HG02981 (cell line): ENCODE measurements at regions not wholly inside any gene's neighbourhood (a gene's known extent, or its start where the extent isn't known, plus 50 kb on each side); places are given as distances from the start of the nearest gene placed in this dataset.
A peak's percentile ranks its signal among the peaks of the same experiment; 100 is the strongest.
"Not testable (repeated sequence)": the region's sequence is repeated elsewhere in the genome, so short reads cannot be mapped to it uniquely, and the experiment has no call there.

ENCODE experiments used
- ATAC-seq: cut with Tn5 transposase; IDR thresholded peaks from one replicate; pipeline ENCODE4 v1.9.1; 2021; ENCODE audit warnings: mild to moderate bottlenecking, moderate library complexity; ENCODE audit not compliant: unreplicated experiment

DNA sequence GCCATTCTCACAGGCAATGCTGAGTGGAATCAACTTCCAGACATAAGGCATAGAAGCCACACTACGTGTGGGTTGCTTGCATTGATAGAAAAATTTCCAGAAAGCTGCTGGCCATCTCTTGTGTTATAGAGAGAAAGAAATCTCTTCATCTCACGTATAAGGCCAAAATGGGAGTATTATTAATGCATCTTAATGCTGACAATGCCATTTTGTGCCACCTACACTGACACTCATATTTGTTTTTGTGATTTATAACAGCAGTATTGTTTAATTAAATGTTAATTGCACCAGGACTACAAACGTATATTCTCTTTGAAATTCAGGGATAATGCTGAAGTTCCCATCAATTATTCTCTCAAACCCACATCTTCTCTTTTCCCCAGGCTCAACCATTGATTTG lies 56.1 kb upstream of the TMEM132D start:
- ATAC-seq, result no peak

DNA sequence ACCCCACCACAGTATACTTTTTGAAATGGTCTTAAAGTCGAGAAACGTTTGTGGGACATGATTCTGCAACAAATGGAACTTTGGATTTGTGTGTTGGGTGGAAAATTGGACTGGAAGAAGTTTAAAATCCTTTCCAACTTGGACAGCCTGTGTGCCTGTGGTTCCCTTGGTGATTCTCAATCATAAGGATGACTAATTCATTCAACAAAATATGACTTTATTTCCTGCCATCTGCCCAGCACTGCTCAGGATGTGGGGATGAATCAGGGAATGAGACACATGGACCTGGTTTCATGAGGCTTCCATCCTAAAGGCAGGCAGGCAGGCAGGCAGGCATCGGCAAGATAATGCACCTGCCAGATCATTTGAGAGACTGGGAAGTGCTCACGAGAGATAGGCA lies 57.3 kb upstream of the TMEM132D start:
- no peak for ATAC-seq

DNA sequence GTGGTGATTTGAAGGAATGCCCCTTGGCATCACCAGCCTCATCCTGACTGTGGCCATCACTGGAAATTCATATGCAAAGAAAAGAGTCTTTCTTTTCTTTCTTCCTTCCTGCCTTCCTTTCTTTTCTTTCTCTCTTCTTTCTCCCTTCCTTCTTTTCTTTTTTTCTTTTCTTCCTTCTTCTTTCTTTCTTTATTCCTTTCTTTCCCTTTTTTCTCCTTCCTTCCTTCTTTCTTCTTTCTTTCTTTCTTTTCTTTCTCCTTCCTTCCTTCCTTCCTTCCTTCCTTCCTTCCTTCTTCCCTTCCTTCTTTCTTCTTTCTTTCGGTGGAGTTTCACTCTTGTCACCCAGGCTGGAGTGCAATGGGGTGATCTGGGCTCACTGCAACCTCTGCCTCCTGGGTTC lies 58.0 kb upstream of the TMEM132D start:
- no peak for ATAC-seq

DNA sequence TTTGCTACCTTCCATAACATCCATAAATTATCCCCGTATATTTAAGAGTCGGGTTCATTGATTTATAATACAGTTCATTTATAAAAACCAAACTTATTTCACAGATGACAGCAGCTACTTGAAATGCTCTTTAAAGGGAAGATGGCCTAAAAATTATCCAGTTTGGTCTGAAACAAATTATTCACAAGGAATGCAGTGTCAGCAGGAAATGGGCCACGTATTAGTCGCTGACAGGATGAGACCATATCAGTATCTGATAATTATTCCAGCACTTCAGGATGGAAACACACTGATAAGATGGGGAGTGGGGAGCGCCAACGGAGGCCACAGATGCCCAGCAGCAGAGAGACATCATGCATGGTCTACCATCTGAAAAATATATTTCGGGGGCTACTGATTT lies 60.5 kb upstream of the TMEM132D start:
- ATAC-seq, result no peak

DNA sequence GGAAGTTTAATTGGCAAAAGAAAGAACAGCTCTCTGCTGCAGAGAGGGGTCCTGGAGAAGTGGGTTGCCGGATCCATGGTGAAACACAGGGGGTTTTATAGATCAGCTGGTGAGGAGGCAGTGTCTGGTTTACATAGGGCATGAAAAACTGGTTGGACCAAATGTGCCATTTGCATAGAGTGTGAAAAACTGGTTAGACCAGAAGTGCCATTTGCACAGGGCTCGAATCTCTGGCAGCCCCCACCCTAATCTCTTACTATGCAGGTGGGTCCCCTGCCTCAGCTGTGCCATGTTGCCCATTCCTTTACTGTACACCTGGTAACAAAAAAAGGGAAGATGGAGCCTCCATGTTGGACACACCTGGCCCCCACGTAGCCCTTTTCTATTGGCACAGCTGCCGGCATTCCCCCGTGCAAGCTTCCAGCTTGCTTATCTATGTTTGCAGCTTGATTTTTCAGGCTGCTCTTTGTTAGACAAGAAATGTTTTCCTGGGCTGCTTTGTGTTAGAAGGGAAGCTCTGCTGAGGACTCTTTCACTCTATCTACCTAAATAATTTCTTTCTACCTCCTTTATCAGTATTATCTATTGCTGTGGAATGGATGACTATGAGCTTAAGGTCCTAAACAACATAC lies 61.1 kb upstream of the TMEM132D start:
- no peak for ATAC-seq

DNA sequence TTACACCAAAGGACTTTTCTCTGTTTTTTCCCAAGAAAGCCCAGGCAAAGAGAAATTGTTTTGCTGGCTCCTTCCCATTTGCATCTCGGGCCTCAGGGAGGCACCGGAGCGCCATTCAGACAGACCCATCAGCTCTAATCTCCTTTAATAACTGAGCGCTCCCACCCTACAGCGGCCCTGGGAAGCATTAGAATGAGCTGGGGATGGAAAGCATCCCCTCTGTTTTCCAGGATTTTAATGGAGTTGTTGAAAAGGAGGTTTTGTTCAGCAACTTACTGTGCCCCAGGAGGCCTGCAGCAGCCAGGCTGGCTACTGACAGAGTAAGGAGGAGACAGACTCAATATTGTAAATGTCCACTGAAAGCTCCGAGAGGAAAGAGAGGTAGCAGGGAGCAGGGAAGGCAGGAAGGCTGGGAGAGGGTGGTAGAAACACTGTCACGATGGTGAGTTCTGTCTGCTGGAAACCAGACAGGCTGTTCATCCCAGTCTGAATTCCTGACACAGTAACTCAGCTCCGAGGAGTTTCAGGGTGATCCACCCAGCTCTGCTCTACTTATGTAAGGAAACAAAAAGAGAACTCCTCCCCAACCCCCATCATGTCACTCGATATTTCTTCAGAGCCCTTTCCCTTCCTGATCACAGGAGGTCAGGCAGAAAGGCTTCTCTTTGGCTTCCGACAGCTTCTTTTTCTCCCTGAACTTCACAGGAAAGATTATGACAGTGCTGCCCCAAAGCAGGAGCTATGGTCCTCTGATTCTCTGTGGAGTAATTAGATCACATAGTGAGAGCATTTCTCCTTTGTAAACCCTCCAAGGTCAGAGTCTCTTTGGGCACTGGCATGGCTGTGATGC lies 62.5 kb upstream of the TMEM132D start:
- ATAC-seq, result no peak

DNA sequence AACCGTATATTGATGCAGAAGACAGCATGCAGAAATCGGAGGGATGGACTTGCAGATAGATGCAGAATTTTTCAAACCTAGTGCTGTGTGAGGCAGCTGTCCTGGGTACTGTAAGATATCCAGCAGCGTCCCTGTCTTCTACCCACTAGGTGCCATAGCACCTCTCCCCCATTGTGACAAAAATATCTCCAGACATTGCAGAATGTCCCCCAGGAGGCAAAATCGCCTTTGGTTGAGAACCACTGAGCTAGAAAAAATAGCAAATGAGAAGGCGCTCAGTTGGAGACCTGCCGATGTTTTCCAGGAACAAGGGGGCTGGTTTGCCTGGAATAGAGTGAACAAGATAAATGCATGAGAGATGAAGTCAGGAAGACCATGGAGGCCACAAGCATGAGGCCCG lies 67.9 kb upstream of the TMEM132D start:
- no peak for ATAC-seq

DNA sequence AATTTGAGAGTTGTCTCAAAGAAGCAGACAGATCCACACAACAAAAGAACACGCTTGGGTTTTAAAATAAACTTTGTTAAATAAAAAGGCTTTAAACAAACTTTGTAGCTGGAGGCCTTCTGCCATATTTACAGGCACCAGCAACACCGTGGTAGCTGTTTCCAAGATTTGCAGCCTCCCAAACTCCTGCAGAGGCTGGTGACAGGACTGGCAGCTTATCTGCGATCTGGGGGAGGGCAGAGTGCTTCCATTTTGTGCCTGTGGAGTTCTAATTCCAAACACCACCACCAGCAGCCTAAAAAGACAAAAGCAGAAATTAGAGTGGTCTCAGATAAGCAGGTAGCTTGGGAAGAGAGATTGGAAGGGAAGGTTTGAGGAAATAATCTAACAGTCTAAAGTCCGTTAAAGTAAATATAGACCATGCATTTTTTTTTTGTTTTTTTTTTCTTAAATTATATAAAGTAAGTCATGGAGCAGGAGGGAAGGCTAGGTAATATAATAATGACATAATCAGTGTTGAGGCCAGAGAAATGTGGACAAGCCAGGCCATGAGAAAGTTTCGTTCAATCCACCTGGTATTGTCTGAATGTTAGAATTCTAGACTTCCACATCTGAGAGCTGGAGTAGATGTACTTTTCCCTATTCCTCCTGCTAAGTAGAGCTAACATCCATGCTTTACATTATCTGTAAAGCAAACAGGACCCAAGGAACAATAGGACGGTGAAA lies 69.6 kb upstream of the TMEM132D start:
- ATAC-seq, result no peak

DNA sequence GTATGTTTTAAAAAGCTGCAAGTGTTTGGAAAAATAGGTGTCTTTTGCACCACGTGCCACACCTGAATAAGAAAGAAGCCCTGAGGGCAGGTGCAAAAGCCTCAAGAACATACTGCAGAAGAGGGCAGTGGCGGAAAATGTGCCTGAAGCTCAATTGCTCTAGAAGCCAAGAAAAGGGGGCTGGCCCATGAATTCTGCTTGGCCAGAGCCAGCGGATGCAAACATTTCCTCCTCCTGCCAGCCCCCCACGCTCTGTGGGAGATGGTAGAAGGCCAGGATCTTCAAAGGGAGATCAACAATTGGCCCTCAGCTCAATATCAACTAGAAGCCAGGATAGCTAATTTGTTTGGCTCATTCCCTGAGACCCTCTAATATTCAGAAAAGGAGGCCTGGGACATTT lies 80.3 kb upstream of the TMEM132D start:
- no peak for ATAC-seq

DNA sequence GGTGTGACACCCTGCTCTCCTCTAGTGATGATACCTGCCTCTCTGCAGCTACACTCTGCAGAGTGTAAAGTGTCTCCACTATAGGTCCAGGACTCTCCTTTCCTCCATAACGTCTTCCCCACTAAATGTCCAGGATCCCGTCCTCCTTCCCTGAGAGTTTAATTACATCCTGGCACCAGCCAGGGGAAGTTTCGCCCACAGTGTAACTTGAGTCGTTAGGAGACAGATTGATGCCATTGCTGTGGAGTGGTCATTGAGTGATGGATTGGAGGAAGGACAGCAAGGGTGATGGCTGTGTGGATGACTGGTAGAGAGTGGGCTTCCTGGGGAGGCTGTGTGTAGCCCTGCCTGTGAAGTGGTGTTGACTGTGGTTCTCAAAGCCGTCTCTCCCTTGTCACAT lies 84.0 kb upstream of the TMEM132D start:
- no peak for ATAC-seq

DNA sequence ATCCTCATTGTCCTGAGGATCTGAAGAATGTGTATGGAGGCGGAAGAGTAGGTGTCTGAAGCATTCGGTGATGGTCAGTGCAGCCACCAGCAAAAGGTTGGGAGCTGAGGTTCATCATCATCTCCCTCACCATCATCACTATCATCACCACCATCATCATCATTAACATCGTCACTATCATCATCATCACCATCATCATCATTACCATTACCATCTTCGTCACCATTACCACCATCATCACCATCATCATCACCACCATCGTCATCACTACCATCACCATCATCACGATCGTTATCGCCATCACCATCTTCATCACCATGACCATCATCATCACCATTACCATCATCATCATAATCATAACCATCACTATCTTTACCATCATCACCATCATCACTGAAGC lies 90.8 kb upstream of the TMEM132D start:
- no peak for ATAC-seq

DNA sequence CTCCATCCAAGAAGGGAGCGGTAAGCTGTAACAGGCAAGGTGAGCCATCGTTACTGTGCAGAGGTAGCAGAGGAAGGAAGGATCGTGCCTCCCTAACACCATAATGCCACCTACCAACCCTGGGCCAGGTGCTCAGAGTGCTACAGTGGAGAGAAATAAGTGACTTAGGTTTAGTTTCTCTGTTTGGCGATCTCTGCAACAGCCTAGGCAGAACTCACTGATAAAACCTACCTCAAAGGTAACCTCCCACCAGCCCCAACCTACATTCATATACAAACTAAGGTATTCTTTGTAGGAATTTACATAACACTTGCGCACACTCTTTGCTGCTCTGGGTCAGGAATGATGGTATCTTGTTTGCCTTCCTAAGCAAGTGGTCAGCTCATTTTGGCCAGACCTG lies 93.4 kb upstream of the TMEM132D start:
- no peak for ATAC-seq

DNA sequence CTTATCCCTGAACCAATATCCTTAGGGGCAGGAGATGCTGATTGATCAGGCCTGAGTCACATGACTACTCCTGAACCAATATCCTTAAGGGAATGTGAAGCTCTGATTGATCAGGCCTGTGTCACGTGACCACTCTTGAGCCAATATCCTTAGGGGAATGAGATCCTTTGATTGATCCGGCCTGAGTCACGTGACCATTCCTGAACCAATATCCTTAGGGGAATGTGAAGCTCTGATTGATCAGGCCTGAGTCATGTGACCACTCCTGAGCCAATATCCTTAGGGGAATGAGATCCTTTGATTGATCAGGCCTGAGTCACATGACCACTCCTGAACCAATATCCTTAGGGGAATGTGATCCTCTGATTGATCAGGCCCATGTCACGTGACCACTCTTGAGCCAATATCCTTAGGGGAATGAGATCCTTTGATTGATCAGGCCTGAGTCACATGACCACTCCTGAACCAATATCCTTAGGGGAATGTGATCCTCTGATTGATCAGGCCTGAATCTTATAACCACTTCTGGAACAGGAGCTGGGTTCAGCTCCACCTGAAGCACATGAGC lies 100.6 kb upstream of the TMEM132D start:
- ATAC-seq, result not testable (repeated sequence)

DNA sequence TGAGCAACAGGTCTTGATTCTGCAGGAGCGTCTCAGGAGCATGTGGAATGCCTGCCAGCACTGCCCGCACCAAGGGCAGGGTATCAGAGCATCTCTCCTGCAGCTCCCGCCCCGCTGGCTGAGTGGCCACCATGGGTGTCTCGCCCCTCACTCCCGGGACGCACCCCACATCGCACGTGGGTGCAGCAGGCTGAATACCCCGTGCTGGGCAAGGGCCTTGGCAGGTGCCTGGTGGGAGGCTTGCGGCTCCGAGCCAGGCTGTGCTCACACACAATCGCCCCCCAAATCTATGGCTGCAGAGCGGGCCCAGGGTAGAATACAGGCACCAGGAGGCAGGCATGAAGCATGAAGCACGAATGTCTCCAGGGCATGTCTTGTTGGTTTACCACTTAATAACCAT lies 103.9 kb upstream of the TMEM132D start:
- ATAC-seq, result no peak

DNA sequence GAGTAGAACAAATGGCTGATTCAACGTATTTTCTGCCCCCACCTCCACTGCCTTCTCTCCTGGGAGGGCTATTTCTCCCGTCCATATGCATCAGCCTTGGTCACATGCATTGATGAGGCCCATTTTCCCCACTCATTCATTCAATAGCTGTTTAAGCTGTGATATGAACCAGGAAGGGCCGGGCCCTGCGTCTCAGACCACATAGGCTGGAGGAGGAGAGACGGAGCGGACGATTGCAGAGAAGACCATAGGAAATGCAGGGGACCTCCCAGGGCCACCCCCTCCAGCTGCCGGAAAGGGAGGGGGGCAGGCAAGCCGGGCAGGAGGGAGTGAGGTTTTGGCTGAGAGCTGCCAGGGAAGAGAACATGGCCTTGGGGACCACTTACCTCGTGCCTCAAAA lies 104.4 kb upstream of the TMEM132D start:
- ATAC-seq, result no peak

DNA sequence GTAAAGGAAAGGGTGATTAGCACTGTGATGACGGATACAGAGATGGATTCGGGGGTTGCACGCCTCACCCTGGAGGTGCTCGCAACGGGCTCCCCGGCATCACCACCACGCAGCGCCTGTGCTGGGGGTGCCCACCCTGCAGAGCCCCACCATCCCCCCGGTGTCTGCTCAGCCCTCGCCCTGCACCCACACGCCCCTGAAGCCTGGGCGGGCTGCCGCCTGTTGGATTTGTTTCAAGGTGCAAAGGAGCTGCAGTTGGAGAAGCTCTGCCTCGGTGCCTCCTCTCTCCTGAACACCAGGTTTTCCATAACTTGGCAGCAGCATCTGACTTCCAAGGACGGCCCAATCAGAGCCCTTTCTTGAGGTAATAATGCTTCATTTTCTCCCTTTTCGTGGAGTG lies 106.1 kb upstream of the TMEM132D start:
- ATAC-seq, result no peak

DNA sequence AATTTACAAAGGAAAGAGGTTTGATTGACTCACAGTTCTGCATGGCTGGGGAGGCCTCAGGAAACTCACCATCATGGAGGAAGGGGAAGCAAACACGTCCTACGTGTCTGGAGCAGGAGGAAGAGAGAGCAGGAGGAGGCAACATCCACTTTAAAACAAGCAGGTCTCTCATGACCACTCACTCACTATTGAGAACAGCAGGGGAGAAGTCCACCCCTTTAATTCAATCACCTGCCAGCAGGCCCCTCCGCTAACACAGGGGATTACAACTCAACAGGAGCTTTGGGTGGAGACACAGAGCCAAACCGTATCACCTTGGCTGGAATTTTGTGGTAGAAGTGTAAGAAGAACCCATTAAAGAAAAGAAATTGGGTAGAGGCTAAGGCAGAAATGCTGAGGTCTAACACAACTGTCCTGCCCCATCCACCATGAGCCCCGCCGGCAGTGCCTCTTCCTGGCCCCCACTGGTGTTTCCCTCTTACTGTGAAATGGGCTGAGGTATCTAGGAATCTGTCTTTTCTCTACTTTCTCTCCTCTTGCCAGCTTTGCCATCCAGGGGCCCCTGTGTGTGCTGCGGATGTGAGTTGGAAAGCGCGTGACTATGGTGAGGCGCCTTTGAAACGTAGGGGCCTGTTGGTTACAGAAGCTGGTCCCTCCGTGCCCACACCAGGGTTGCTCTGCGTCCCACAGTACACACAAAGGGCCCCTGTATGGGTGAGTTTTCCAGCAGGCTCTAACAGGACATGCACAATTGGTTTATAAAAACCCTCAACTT lies 108.0 kb upstream of the TMEM132D start:
- no peak for ATAC-seq

DNA sequence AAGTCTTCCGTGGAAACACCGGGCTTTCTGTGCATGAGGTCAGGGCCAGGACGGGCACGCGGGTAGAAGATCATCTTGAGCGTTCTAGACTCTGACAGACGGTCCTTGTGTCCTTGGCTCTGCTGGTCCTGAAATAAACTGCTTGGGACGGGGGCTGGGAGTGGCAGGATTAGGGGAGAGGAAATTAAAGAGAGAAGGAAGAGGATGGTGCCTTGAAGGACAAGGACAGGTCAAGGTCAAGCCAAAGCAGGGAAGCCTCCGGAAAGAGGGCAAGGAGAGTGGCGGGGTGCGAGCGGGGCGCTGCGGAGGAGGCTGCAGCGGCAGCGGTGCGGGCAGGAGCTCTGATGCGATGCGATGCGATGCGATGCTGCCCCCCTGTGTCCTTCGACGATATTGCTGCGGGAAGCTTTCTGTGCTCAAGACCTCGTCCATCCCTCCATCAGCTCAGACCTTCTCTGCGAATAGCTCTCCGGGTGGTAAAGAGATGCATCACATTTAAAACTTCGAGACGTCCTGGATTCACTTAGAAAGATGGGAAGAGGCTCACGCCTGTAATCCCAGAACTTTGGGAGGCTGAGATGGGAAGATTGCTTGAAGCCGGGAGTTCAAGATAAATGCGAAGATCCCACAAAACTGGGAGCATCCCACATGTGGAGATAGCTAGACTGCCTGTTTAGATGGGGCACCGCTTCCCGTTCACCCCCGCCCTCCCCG lies 110.1 kb upstream of the TMEM132D start:
- ATAC-seq, result peak; percentile 80

DNA sequence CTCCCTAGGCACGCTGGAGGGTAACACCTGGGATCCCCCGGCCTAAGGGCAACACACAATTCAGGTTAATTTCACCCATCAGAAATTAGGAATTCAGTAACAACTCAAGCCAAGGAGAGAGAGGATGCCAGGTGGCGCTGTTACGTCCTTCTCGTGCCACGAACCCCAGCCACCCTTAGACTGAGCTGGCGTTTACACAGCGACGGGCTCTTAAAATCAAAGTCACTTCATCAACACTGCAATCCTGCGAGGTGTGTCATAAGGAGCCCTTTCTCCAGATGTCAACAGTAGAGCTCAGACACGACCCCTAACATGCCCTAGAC lies 110.6 kb upstream of the TMEM132D start:
- ATAC-seq, result no peak

DNA sequence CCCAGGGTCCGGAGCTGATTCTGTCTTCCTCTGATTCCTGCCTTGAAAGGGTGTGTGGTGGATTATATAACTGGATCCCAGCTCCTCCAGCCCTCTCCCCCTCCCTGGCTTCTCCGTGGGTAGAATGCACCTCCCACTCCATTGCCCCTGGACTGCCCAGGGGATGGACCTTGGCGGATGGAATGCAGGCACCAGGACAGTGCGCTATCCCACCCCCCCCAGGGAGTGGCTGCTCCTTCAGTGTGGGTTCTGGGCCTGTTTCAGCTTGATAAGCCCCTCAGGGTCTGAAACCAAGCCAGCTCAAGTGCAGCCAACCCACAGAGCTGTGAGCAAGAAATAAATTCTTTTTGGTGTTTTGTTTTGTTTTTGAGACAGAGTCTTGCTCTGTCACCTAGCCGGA lies 112.4 kb upstream of the TMEM132D start:
- ATAC-seq, result no peak
